GM12873 (cell line): ENCODE measurements at regions not wholly inside any gene's neighbourhood (a gene's known extent, or its start where the extent isn't known, plus 50 kb on each side); places are given as distances from the start of the nearest gene placed in this dataset.

Experiments
- TF ChIP-seq, protein P1 (sequence below): IDR thresholded peaks from 2 replicates; pipeline ENCODE4 v1.5.1; 2012; ENCODE audit warnings: low read depth, mild to moderate bottlenecking, moderate library complexity, low read length, control low read depth; ENCODE audit not compliant: insufficient read depth; ENCODE audit errors: missing control alignments

DNA sequence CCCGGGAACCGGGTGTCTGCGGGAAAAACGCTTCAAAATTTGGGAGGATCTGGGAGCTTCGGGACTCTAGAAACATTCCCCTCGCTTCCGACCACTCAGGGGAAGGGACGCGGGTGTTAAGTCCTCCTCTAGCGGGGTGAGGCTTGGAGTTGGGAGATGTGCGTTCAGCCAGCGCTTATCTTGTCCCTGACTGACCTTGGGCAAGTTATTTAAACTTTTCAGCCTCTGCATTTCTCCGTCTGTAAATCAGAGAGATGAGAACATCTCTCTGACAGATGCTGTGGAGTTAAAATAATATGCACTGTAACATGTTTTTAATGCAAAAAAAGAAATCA is 76.9 kb upstream of the ANO4 start:
- TF ChIP-seq, protein P1, sequence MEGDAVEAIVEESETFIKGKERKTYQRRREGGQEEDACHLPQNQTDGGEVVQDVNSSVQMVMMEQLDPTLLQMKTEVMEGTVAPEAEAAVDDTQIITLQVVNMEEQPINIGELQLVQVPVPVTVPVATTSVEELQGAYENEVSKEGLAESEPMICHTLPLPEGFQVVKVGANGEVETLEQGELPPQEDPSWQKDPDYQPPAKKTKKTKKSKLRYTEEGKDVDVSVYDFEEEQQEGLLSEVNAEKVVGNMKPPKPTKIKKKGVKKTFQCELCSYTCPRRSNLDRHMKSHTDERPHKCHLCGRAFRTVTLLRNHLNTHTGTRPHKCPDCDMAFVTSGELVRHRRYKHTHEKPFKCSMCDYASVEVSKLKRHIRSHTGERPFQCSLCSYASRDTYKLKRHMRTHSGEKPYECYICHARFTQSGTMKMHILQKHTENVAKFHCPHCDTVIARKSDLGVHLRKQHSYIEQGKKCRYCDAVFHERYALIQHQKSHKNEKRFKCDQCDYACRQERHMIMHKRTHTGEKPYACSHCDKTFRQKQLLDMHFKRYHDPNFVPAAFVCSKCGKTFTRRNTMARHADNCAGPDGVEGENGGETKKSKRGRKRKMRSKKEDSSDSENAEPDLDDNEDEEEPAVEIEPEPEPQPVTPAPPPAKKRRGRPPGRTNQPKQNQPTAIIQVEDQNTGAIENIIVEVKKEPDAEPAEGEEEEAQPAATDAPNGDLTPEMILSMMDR: no peak

DNA sequence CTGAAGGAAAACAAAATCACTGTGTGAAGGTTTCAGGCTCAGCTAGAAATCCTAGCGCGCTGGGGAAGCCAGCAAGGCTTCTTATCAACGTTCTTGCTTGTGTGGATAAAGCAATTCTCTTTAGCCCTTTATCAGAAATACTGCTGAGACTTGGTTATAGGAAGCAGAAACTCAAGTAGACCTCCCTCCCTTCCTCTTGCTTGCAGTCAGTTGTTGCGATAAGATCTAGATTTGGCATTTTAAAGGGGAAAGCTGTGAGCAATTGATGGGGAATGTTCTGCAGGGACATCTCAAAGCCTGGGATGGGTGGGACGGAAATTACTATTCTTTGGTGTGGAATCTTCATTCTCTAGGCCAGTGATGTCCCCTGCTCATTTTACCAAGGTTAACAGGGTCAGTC is 76.4 kb upstream of the ANO4 start:
- TF ChIP-seq, protein P1: no peak

DNA sequence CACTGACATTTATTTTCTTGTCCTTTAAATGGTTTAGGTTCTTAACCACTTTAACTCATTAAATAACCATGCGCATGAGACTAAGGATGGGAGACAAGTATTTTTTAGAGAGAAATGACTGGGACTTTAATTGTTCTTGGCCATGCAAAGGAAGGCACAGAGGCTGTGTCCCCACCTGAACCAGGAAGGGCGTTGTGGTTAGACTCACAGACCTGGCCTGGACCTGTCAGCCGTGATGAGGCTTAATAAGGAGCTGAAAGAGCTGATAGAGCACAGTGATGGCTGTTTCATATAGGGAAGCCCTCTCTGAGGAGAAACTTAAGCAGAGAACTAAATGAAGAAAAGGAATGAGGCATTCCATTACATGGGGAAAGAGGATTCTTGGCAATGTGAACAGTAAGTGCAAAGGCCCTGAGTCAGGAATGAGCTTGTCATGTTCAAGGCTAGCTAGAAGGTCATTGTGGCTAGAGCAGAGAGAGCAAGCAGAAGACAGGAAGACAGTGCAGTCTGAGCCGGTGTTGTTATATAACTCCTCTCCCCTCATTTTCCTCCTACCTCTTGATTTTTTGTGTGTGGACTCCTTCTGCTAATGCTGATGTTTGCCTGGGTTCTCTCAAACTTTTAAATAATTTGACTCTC is 74.4 kb upstream of the ANO4 start:
- TF ChIP-seq, protein P1: no peak

DNA sequence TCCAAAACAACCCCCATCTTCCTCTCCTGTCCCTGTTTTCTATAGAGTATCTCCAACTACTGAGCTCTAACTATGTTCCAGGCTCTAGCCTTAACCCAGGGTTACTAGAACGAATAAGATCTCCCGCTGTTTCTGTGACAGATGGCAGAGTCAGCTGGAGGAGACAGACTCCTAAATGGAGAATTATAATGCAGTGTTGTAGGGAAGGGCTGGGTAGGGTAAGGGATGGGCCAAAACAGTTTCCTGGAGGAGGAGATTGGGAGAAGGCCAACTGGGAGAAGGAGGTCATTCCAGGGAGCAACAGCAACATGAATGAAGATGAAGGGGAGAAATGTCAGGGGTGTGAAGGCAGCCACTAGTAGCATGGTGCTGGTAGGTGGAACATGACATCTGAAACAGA is 73.4 kb upstream of the ANO4 start:
- TF ChIP-seq, protein P1: no peak

DNA sequence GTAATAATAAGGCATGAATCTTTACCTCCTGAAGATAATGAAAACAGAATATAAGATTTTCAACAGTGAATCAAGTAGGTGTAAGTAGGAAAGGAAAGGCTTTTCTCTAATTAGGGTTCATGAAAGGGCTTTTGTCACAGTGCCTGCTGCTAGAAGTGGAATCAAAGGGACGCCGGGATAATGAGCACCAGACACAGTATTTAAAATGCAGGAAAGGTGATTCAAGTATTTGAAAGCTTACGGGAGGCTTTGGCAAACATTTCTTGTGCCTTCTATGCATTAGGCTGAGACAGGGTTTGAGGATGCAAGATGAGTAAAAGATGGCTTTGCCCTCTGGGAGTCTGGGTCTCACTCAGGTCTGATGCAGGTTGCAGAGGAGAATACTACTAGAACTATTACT is 70.5 kb upstream of the ANO4 start:
- TF ChIP-seq, protein P1: no peak

DNA sequence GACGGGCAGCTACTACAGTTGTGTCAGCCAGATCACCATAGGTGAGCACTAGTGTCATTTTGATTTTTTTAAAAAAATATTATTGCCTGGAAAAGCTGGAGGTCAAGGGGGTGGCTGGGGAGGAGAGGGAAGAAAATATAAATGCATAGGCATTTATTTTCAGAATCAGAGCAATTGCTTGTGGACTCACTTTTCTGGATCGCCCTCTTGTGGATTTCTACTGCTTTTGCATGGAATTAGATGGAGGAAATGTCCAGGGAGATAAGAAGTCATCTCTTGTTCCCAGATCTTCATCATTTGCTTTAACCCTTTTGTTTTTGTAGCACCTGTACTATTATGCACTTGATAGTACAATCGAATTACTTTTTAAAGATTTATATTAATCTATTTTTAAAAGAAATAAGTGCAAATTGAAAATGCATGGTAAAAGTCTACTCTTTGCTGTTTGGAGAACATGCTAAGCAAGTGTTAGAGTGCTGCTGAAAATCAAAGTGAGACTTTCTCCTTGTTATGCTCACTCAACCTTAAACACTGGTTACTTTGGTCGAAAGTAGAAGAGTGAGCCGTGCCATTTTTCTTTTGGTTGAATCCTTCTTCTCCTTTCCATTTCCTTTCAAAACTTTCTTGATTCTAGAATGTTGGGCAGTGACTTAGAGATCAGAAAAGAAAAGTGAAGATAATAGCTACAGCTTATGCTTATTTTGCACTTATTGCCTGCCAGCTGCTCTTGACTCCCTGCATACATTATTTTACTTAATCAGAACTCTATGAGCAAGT is 60.6 kb upstream of the ANO4 start:
- TF ChIP-seq, protein P1: peak; percentile 46

DNA sequence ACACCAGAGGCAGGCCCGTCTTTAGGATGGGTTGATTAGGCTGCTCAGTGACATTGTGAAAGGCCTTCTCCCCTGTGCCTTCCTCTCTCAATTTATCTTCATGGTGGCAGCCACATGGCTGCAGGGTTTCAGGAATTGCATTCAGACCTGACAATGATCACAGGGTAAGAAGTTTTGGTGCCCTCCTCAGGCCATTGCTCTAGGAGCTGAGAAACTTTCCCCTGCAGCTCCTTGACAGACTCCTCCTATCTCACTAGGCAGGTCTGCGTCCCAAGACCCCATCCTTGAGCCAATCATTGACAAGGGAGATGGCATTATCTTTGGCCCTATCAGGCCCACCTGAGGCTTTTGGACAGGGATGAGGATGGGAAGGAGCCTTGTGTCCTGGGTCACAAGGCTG is 57.4 kb upstream of the ANO4 start:
- TF ChIP-seq, protein P1: no peak
